ENCODE measurements at regions not wholly inside any gene's neighbourhood (a gene's known extent, or its start where the extent isn't known, plus 50 kb on each side); places are given as distances from the start of the nearest gene placed in this dataset.
A peak's percentile ranks its signal among the peaks of the same experiment; 100 is the strongest.

- Histone ChIP-seq H4K20me1 (ENCODE audit: control insufficient read depth, insufficient read depth, low read length, poor library complexity, severe bottlenecking) (no peaks in the 10 kb centered on the region), H3K4me1 (ENCODE audit: control insufficient read depth in 2 of 2, insufficient read depth in 2 of 2, low read length in 2 of 2) (peaks cover 9 to 35% of the 10 kb centered on the region in 2 donors), H2AFZ (ENCODE audit: insufficient read depth, low read depth, low read length, poor library complexity, severe bottlenecking) (no peak overlapping the region), H3K79me2 (ENCODE audit: control insufficient read depth, insufficient read depth, low read length) (no peaks in the 10 kb centered on the region), H3K27me3 (replicated peaks in 1 of 4; ENCODE audit: control extremely low read depth in 1 of 4, control insufficient read depth in 3 of 4, insufficient read depth in 4 of 4, low read length in 3 of 4) (peaks cover 0 to 9% (median 0%) of the 10 kb centered on the region in 4 experiments), H3K4me2 (replicated peaks; ENCODE audit: low read depth, low read length, poor library complexity, severe bottlenecking) (peak overlapping the region; percentile 40), H3K9ac (ENCODE audit: low read length) (no peak overlapping the region), H3K36me3 (replicated peaks in 1 of 2; ENCODE audit: control extremely low read depth in 1 of 2, control insufficient read depth in 1 of 2, extremely low read depth in 1 of 2, insufficient read depth in 2 of 2, low read length in 1 of 2) (no peaks in the 10 kb centered on the region), H3K27ac (ENCODE audit: low read length in 2 of 2) (no peak overlapping the region), H3K9me3 (ENCODE audit: control extremely low read depth in 1 of 3, control insufficient read depth in 2 of 3, insufficient read depth in 1 of 3, low read length in 2 of 3) (peaks cover 0 to 43% (median 0%) of the 10 kb centered on the region in 3 donors), H3K4me3 (ENCODE audit: control extremely low read depth in 1 of 5, extremely low read depth in 1 of 5, insufficient read depth in 1 of 5, low read depth in 2 of 5, low read length in 4 of 5) (no peak overlapping the region)
- DNase-seq, result peak; percentile 54
- Mint-ChIP-seq H3K9me3 (ENCODE audit: insufficient read depth) (no peaks in the 10 kb centered on the region), H3K4me3 (no peak overlapping the region), H3K4me1 (peaks cover 29% of the 10 kb centered on the region), H3K27ac (no peak overlapping the region), H3K27me3 (peaks cover 5% of the 10 kb centered on the region)
- ChIA-PET POLR2A (no interaction called here), CTCF (interaction anchor here (0.8 to 13.1 kb wide), 9 partner anchors 11 to 144 kb away, joined by 3 to 236 read pairs (median 11); partner anchors contain the start of gene IGLL5)
- peak; percentile 67 for ATAC-seq (ENCODE audit: low read depth)
- intact Hi-C loops (cut with micrococcal nuclease), result no loop called here
- 74% methylated on average over 4 of the region's 10 CpGs for WGBS (ENCODE audit: insufficient coverage)
- TF ChIP-seq, protein P1, sequence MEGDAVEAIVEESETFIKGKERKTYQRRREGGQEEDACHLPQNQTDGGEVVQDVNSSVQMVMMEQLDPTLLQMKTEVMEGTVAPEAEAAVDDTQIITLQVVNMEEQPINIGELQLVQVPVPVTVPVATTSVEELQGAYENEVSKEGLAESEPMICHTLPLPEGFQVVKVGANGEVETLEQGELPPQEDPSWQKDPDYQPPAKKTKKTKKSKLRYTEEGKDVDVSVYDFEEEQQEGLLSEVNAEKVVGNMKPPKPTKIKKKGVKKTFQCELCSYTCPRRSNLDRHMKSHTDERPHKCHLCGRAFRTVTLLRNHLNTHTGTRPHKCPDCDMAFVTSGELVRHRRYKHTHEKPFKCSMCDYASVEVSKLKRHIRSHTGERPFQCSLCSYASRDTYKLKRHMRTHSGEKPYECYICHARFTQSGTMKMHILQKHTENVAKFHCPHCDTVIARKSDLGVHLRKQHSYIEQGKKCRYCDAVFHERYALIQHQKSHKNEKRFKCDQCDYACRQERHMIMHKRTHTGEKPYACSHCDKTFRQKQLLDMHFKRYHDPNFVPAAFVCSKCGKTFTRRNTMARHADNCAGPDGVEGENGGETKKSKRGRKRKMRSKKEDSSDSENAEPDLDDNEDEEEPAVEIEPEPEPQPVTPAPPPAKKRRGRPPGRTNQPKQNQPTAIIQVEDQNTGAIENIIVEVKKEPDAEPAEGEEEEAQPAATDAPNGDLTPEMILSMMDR (IDR thresholded peaks at IDR 0.05), result no peak
- TF ChIP-seq EZH2 (IDR thresholded peaks at IDR 0.05; ENCODE audit: borderline replicate concordance, insufficient read depth, low read depth, low read length, poor library complexity, severe bottlenecking), result no peak
Observed at GRCh38 chr22:22812031-22812905, 75.3 kb upstream of the IGLL5 start.
